ENCODE measurements at regions not wholly inside any gene's neighbourhood (a gene's known extent, or its start where the extent isn't known, plus 50 kb on each side); places are given as distances from the start of the nearest gene placed in this dataset.

DNA sequence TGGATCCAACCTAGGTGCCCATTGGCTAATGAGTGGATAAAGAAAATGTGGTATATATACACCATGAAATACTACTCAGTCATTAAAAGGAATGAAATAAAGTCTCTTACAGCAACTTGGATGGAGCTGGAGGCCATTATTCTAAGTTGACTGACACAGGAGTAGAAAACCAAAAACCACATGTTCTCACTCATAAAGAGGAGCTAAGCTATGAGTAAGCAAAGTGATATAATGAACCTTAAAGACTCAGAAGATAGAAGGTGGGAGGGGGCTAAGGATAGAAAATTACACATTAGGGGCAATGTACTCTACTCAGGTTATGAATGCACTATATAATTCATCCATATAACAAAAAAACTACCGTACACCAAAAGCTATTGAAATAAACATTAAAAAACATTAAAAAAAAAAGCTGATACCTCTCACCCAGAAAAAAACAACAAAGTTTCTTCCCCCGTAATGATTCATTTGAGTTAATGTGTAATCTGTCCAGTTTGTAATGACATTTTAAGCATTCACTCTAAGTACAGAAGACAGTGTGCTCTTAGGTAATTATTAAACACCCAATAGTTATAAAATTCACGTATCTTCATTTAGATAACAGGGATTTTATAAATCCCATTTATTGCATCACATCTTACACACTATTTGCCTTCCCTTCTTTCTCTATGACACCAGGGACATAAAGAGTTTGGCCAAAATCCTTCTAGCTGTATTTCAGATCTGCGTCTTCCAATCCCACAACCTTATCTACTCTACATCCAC lies 941.5 kb downstream of the CDH11 start:
- Histone ChIP-seq H3K9me3 (ENCODE audit: low read length) (no peaks in the 10 kb centered on the region), H3K79me2 (replicated peaks; ENCODE audit: insufficient read depth, low read length) (no peaks in the 10 kb centered on the region), H3K4me3 (ENCODE audit: low read length) (no peak overlapping the region), H3K36me3 (ENCODE audit: insufficient read depth, low read length) (no peaks in the 10 kb centered on the region), H3K27ac (ENCODE audit: low read length) (no peak overlapping the region), H3K27me3 (ENCODE audit: insufficient read depth, low read depth, low read length) (no peaks in the 10 kb centered on the region), H3K9ac (ENCODE audit: low read length) (no peak overlapping the region), H3K4me2 (ENCODE audit: low read length) (no peak overlapping the region), H4K20me1 (ENCODE audit: insufficient read depth) (no peaks in the 10 kb centered on the region), H2AFZ (ENCODE audit: low read depth, low read length) (no peak overlapping the region), H3K9me2 (ENCODE audit: insufficient read depth, low read length) (no peaks in the 10 kb centered on the region), H3F3A (ENCODE audit: insufficient read depth, low read length, poor library complexity, severe bottlenecking) (no peaks in the 10 kb centered on the region)
- no peak for TF ChIP-seq SMC3 (conservative IDR thresholded peaks at IDR 0.05; ENCODE audit: poor library complexity)
- no peak for TF ChIP-seq TAF1 (IDR thresholded peaks at IDR 0.05; ENCODE audit: low read depth)
- TF ChIP-seq MXI1 (conservative IDR thresholded peaks at IDR 0.05; ENCODE audit: poor library complexity, severe bottlenecking), result no peak
- TF ChIP-seq, protein P1, sequence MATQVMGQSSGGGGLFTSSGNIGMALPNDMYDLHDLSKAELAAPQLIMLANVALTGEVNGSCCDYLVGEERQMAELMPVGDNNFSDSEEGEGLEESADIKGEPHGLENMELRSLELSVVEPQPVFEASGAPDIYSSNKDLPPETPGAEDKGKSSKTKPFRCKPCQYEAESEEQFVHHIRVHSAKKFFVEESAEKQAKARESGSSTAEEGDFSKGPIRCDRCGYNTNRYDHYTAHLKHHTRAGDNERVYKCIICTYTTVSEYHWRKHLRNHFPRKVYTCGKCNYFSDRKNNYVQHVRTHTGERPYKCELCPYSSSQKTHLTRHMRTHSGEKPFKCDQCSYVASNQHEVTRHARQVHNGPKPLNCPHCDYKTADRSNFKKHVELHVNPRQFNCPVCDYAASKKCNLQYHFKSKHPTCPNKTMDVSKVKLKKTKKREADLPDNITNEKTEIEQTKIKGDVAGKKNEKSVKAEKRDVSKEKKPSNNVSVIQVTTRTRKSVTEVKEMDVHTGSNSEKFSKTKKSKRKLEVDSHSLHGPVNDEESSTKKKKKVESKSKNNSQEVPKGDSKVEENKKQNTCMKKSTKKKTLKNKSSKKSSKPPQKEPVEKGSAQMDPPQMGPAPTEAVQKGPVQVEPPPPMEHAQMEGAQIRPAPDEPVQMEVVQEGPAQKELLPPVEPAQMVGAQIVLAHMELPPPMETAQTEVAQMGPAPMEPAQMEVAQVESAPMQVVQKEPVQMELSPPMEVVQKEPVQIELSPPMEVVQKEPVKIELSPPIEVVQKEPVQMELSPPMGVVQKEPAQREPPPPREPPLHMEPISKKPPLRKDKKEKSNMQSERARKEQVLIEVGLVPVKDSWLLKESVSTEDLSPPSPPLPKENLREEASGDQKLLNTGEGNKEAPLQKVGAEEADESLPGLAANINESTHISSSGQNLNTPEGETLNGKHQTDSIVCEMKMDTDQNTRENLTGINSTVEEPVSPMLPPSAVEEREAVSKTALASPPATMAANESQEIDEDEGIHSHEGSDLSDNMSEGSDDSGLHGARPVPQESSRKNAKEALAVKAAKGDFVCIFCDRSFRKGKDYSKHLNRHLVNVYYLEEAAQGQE (IDR thresholded peaks at IDR 0.05; ENCODE audit: borderline replicate concordance), result no peak
- no peak for TF ChIP-seq POLR2AphosphoS5 (IDR thresholded peaks at IDR 0.05)
- no peak for TF ChIP-seq EP300 (conservative IDR thresholded peaks at IDR 0.05; ENCODE audit: poor library complexity, severe bottlenecking)
- no peak for TF ChIP-seq EZH2 (IDR thresholded peaks at IDR 0.05; ENCODE audit: borderline replicate concordance, insufficient read depth, low read length, poor library complexity, severe bottlenecking)
- no peak for TF ChIP-seq RAD21 (conservative IDR thresholded peaks at IDR 0.05)
- TF ChIP-seq, protein P2, sequence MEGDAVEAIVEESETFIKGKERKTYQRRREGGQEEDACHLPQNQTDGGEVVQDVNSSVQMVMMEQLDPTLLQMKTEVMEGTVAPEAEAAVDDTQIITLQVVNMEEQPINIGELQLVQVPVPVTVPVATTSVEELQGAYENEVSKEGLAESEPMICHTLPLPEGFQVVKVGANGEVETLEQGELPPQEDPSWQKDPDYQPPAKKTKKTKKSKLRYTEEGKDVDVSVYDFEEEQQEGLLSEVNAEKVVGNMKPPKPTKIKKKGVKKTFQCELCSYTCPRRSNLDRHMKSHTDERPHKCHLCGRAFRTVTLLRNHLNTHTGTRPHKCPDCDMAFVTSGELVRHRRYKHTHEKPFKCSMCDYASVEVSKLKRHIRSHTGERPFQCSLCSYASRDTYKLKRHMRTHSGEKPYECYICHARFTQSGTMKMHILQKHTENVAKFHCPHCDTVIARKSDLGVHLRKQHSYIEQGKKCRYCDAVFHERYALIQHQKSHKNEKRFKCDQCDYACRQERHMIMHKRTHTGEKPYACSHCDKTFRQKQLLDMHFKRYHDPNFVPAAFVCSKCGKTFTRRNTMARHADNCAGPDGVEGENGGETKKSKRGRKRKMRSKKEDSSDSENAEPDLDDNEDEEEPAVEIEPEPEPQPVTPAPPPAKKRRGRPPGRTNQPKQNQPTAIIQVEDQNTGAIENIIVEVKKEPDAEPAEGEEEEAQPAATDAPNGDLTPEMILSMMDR (IDR thresholded peaks at IDR 0.05; ENCODE audit: poor library complexity, severe bottlenecking), result no peak

DNA sequence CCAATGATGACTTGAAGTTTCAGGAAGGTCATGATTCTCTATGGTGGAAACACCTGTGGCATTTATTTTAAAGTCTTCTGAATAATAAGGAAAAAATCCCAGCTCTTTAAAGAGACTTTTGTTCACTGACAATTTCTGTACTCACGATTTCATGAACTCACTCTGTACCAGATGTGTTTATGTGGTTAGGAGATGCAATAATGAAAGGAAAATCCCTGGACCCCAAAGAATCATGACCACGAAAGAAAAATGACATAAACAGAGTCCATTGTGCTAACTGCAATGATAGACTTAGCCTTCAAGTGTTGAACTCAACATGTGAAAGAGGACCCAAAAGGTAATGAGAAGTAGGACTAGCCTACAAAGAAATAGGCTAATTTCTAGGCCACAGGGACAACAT lies 947.5 kb downstream of the CDH11 start:
- Histone ChIP-seq H3K4me2 (ENCODE audit: low read length) (no peak overlapping the region), H3K79me2 (replicated peaks; ENCODE audit: insufficient read depth, low read length) (no peaks in the 10 kb centered on the region), H2AFZ (ENCODE audit: low read depth, low read length) (no peak overlapping the region), H3K9me3 (ENCODE audit: low read length) (no peaks in the 10 kb centered on the region), H3K9me2 (ENCODE audit: insufficient read depth, low read length) (no peaks in the 10 kb centered on the region), H3K9ac (ENCODE audit: low read length) (no peak overlapping the region), H3K27ac (ENCODE audit: low read length) (no peak overlapping the region), H3K4me3 (ENCODE audit: low read length) (no peak overlapping the region), H3F3A (ENCODE audit: insufficient read depth, low read length, poor library complexity, severe bottlenecking) (no peaks in the 10 kb centered on the region), H3K27me3 (ENCODE audit: insufficient read depth, low read depth, low read length) (no peaks in the 10 kb centered on the region), H4K20me1 (ENCODE audit: insufficient read depth) (no peaks in the 10 kb centered on the region), H3K36me3 (ENCODE audit: insufficient read depth, low read length) (no peaks in the 10 kb centered on the region)
- TF ChIP-seq, protein P1 (IDR thresholded peaks at IDR 0.05; ENCODE audit: borderline replicate concordance), result no peak
- TF ChIP-seq SMC3 (conservative IDR thresholded peaks at IDR 0.05; ENCODE audit: poor library complexity) (no peak), POLR2AphosphoS5 (IDR thresholded peaks at IDR 0.05) (no peak), MXI1 (conservative IDR thresholded peaks at IDR 0.05; ENCODE audit: poor library complexity, severe bottlenecking) (no peak), RAD21 (conservative IDR thresholded peaks at IDR 0.05) (no peak), TAF1 (IDR thresholded peaks at IDR 0.05; ENCODE audit: low read depth) (no peak)
- TF ChIP-seq, protein P2 (IDR thresholded peaks at IDR 0.05; ENCODE audit: poor library complexity, severe bottlenecking), result no peak
